ENCODE measurements at regions not wholly inside any gene's neighbourhood (a gene's known extent, or its start where the extent isn't known, plus 50 kb on each side); places are given as distances from the start of the nearest gene placed in this dataset.

DNA sequence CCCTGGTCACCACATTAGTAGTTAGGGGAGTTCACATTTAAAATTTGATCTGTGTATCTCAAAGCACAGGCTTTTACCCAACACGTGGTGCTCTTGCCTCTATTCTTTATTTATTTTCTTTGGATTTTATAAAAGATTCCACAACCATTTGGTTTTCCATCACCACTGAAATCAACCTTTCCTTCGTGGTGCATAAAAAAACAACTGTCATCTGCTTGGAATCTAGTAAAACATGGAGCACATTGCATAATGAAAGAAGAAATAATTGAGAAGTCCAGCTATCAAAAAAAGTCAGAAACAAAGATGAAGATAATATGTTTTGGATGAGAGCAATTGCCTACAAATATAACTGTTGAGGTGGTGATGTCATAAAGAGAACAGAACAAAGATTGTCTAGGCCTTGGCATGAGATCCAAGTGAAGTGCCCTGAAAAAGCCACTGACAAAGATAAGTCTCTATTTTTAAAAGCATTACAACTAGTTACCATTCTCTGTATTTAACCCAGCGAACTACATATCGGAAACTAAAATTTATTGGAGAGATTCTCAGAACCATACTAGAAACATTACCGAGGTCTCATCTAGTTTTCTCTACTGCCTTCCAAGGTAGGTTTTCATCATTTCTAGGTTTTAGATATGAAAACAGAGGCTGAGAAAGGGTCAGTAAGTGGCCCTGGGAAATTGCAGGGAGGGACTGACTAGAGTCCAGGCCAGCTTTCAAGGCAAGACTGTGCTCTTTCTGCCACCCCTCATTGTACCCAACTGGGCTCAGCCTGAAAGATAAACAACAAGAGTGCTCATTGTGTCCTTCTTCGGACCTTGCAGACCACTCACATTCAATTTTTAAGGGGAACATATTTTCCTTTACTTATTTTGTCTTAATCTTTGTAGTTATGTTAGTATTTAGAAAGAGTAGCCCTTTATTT lies 127.3 kb downstream of the MAD2L1 start:
- no peak for TF ChIP-seq ZNF830 (tag by site-specific recombination; IDR thresholded peaks at IDR 0.05; ENCODE audit: low read depth)
- TF ChIP-seq, protein P1, sequence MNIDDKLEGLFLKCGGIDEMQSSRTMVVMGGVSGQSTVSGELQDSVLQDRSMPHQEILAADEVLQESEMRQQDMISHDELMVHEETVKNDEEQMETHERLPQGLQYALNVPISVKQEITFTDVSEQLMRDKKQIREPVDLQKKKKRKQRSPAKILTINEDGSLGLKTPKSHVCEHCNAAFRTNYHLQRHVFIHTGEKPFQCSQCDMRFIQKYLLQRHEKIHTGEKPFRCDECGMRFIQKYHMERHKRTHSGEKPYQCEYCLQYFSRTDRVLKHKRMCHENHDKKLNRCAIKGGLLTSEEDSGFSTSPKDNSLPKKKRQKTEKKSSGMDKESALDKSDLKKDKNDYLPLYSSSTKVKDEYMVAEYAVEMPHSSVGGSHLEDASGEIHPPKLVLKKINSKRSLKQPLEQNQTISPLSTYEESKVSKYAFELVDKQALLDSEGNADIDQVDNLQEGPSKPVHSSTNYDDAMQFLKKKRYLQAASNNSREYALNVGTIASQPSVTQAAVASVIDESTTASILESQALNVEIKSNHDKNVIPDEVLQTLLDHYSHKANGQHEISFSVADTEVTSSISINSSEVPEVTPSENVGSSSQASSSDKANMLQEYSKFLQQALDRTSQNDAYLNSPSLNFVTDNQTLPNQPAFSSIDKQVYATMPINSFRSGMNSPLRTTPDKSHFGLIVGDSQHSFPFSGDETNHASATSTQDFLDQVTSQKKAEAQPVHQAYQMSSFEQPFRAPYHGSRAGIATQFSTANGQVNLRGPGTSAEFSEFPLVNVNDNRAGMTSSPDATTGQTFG (tag by site-specific recombination; IDR thresholded peaks at IDR 0.05; ENCODE audit: borderline replicate concordance) = no peak
- TF ChIP-seq, protein P2, sequence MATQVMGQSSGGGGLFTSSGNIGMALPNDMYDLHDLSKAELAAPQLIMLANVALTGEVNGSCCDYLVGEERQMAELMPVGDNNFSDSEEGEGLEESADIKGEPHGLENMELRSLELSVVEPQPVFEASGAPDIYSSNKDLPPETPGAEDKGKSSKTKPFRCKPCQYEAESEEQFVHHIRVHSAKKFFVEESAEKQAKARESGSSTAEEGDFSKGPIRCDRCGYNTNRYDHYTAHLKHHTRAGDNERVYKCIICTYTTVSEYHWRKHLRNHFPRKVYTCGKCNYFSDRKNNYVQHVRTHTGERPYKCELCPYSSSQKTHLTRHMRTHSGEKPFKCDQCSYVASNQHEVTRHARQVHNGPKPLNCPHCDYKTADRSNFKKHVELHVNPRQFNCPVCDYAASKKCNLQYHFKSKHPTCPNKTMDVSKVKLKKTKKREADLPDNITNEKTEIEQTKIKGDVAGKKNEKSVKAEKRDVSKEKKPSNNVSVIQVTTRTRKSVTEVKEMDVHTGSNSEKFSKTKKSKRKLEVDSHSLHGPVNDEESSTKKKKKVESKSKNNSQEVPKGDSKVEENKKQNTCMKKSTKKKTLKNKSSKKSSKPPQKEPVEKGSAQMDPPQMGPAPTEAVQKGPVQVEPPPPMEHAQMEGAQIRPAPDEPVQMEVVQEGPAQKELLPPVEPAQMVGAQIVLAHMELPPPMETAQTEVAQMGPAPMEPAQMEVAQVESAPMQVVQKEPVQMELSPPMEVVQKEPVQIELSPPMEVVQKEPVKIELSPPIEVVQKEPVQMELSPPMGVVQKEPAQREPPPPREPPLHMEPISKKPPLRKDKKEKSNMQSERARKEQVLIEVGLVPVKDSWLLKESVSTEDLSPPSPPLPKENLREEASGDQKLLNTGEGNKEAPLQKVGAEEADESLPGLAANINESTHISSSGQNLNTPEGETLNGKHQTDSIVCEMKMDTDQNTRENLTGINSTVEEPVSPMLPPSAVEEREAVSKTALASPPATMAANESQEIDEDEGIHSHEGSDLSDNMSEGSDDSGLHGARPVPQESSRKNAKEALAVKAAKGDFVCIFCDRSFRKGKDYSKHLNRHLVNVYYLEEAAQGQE (tag by site-specific recombination; IDR thresholded peaks at IDR 0.05) = no peak
- TF ChIP-seq ZNF658 (tag by site-specific recombination; IDR thresholded peaks at IDR 0.05) = no peak
- no peak for TF ChIP-seq ZNF202 (tag by site-specific recombination; IDR thresholded peaks at IDR 0.05; ENCODE audit: borderline replicate concordance)
- no peak for TF ChIP-seq ZNF785 (tag by site-specific recombination; IDR thresholded peaks at IDR 0.05)
- no peak for TF ChIP-seq SP7 (tag by site-specific recombination; IDR thresholded peaks at IDR 0.05)
- no peak for TF ChIP-seq ZNF501 (tag by site-specific recombination; IDR thresholded peaks at IDR 0.05)
- no peak for TF ChIP-seq ZNF16 (tag by site-specific recombination; IDR thresholded peaks at IDR 0.05; ENCODE audit: low read depth)
- no peak for TF ChIP-seq ZXDB (tag by site-specific recombination; IDR thresholded peaks at IDR 0.05)
- no peak for TF ChIP-seq TCF7L2 (IDR thresholded peaks at IDR 0.05; ENCODE audit: borderline replicate concordance, low read depth, low read length)
- no peak for TF ChIP-seq ZBTB1 (tag by site-specific recombination; IDR thresholded peaks at IDR 0.05)
- TF ChIP-seq ZNF248 (tag by site-specific recombination; IDR thresholded peaks at IDR 0.05) = no peak
- TF ChIP-seq ZNF521 (tag by site-specific recombination; IDR thresholded peaks at IDR 0.05) = no peak
- TF ChIP-seq, protein P3, sequence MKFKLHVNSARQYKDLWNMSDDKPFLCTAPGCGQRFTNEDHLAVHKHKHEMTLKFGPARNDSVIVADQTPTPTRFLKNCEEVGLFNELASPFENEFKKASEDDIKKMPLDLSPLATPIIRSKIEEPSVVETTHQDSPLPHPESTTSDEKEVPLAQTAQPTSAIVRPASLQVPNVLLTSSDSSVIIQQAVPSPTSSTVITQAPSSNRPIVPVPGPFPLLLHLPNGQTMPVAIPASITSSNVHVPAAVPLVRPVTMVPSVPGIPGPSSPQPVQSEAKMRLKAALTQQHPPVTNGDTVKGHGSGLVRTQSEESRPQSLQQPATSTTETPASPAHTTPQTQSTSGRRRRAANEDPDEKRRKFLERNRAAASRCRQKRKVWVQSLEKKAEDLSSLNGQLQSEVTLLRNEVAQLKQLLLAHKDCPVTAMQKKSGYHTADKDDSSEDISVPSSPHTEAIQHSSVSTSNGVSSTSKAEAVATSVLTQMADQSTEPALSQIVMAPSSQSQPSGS (tag by site-specific recombination; IDR thresholded peaks at IDR 0.05; ENCODE audit: low read depth) = no peak
- TF ChIP-seq ZNF747 (tag by site-specific recombination; IDR thresholded peaks at IDR 0.05) = no peak
- H3K27ac ChIP-seq (ENCODE audit: extremely low read depth, low read depth, low read length) = no peak overlapping the region
- no peaks in the 10 kb centered on the region for H3K9me3 ChIP-seq (ENCODE audit: control insufficient read depth, insufficient read depth, low read depth, low read length)
- no peaks in the 10 kb centered on the region for H3K36me3 ChIP-seq (ENCODE audit: control insufficient read depth in 2 of 2, insufficient read depth in 1 of 2, low read length in 2 of 2)
- CTCF ChIA-PET = no interaction called here
- POLR2A ChIA-PET = no interaction called here
- H3K4me3 ChIP-seq (ENCODE audit: low read depth, low read length) = no peak overlapping the region
- H3K4me1 ChIP-seq (ENCODE audit: control insufficient read depth, insufficient read depth, low read length) = no peaks in the 10 kb centered on the region

DNA sequence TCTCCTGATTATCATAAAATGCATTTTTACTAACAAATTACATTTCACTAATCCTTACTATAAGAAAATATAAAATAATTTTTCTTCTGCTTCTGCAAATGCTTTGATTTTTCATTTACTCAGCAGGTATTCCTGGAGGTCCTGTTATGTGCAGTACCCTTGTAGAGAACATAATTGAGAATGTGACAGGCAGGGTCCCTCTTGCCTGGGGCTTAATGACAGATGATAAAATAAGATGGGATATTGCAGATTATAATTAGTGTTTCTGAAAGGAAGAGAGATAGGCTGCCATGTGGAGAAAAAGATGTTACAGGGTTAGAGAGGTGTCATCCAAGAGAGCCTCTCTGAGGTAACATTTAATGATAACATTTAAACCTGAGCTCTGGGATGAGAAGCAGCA lies 128.9 kb downstream of the MAD2L1 start:
- POLR2A ChIA-PET = no interaction called here
- H3K36me3 ChIP-seq (ENCODE audit: control insufficient read depth in 2 of 2, insufficient read depth in 1 of 2, low read length in 2 of 2) = no peaks in the 10 kb centered on the region
- no peak overlapping the region for H3K4me3 ChIP-seq (ENCODE audit: low read depth, low read length)

More for the DNA sequence above, 128.9 kb downstream of the MAD2L1 start:
- CTCF ChIA-PET = interaction anchor here (0.6 kb wide), 1 partner anchor 310 kb away, joined by 3 read pairs; no protein-coding TSS in a partner anchor
- H3K27ac ChIP-seq (ENCODE audit: extremely low read depth, low read depth, low read length) = no peak overlapping the region
- TF ChIP-seq ZSCAN30 (tag by site-specific recombination; IDR thresholded peaks at IDR 0.05) = no peak
- TF ChIP-seq HOXC10 (CRISPR knock-in tag; IDR thresholded peaks at IDR 0.05) = no peak
- no peak for TF ChIP-seq ZFP41 (tag by site-specific recombination; IDR thresholded peaks at IDR 0.05; ENCODE audit: borderline replicate concordance)
- no peaks in the 10 kb centered on the region for H3K9me3 ChIP-seq (ENCODE audit: control insufficient read depth, insufficient read depth, low read depth, low read length)
- no peaks in the 10 kb centered on the region for H3K4me1 ChIP-seq (ENCODE audit: control insufficient read depth, insufficient read depth, low read length)

All from HEK293 (cell line).